Caco-2 (cell line): ENCODE measurements at regions not wholly inside any gene's neighbourhood (a gene's known extent, or its start where the extent isn't known, plus 50 kb on each side); places are given as distances from the start of the nearest gene placed in this dataset.

Source experiments
- BruUV-seq: library from RNA; stranded (reverse); fragments of 400-500 nt; replicated peaks from 2 replicates; lab custom pipeline; 2021; lab: Mats Ljungman, UMichigan
- CTCF ChIA-PET: fragments of 300-600 bp; sonication (Branson Sonifier 250); formaldehyde crosslinking; loops from one replicate; lab custom pipeline; 2022; ENCODE audit warnings: antibody characterized with exemption; lab: Charles Lee
- POLR2A ChIA-PET: fragments of 300-600 bp; sonication (Branson Sonifier 250); formaldehyde crosslinking; loops from one replicate; lab custom pipeline; 2022; ENCODE audit warnings: antibody characterized with exemption; lab: Charles Lee
- DNase-seq, 2 experiments: peaks; one replicate each; pipeline versions ENCODE4 v3.0.0 to v3.0.0-alpha.2; 2020 to 2022
- H3K27me3 ChIP-seq: replicated peaks from 2 replicates; pipeline ENCODE4 v1.6.0; 2011; ENCODE audit warnings: low read length; ENCODE audit not compliant: control insufficient read depth, insufficient read depth
- H3K36me3 ChIP-seq: 2 replicates; pipeline ENCODE4 v1.5.1; 2011; ENCODE audit warnings: low read length; ENCODE audit not compliant: control insufficient read depth, insufficient read depth
- H3K4me1 ChIP-seq: fragments of 250-450 bp; sonication (Bioruptor Pico); 2 replicates; pipeline ENCODE4 v1.5.1; 2020; ENCODE audit warnings: mild to moderate bottlenecking
- H3K4me3 ChIP-seq: 2 replicates; pipeline ENCODE4 v1.5.1; 2011; ENCODE audit warnings: low read depth, mild to moderate bottlenecking, control low read depth, low read length
- H3K9me3 ChIP-seq: fragments of 250-450 bp; sonication (Bioruptor Pico); 2 replicates; pipeline ENCODE4 v1.5.1; 2020; ENCODE audit warnings: mild to moderate bottlenecking, moderate library complexity
- H3K27ac Mint-ChIP-seq: one replicate; pipeline ENCODE4 v1.8.0; 2022; ENCODE audit warnings: mixed read lengths; ENCODE audit not compliant: unreplicated experiment
- H3K27me3 Mint-ChIP-seq: one replicate; pipeline ENCODE4 v1.8.0; 2022; ENCODE audit warnings: mixed read lengths; ENCODE audit not compliant: insufficient read depth, unreplicated experiment
- H3K36me3 Mint-ChIP-seq: one replicate; pipeline ENCODE4 v1.8.0; 2022; ENCODE audit warnings: mild to moderate bottlenecking, mixed read lengths; ENCODE audit not compliant: insufficient read depth, unreplicated experiment
- H3K4me1 Mint-ChIP-seq: one replicate; pipeline ENCODE4 v1.8.0; 2022; ENCODE audit warnings: low read depth, mixed read lengths; ENCODE audit not compliant: unreplicated experiment
- H3K4me3 Mint-ChIP-seq: one replicate; pipeline ENCODE4 v1.8.0; 2022; ENCODE audit warnings: mild to moderate bottlenecking, moderate library complexity, mixed read lengths; ENCODE audit not compliant: unreplicated experiment
- H3K9me3 Mint-ChIP-seq: one replicate; pipeline ENCODE4 v1.8.0; 2022; ENCODE audit warnings: mixed read lengths; ENCODE audit not compliant: unreplicated experiment
- CTCF ChIP-seq, 2 experiments: fragments of 200-600 bp in 1 of 2; IDR thresholded peaks; 1 replicate in 1 of 2; 2 replicates in 1 of 2; pipeline versions ENCODE4 v1.5.1 to v1.8.0; 2011 to 2022; ENCODE audit warnings: antibody characterized with exemption in 1 of 2, control low read depth in 1 of 2, inconsistent platforms in 1 of 2, low read depth in 1 of 2, low read length in 1 of 2, mild to moderate bottlenecking in 1 of 2, moderate library complexity in 1 of 2; ENCODE audit not compliant: insufficient read depth in 1 of 2, severe bottlenecking in 1 of 2, unreplicated experiment in 1 of 2
- intact Hi-C: fragments of 100-400 bp; cut with micrococcal nuclease; formaldehyde crosslinking; loops from one replicate; pipeline ENCODE4 v1.10.0; 2022; ENCODE audit not compliant: unreplicated experiment

GRCh38 chr5:116799401-116799800, 224.8 kb upstream of the SEMA6A start:
- Histone ChIP-seq H3K27me3 (no peaks in the 10 kb centered on the region), H3K4me1 (peaks cover 3% of the 10 kb centered on the region; the same call in 1 of the 2 replicates), H3K4me3 (no peak overlapping the region), H3K9me3 (no peaks in the 10 kb centered on the region), H3K36me3 (no peaks in the 10 kb centered on the region)
- Mint-ChIP-seq H3K27me3 (no peaks in the 10 kb centered on the region), H3K36me3 (no peaks in the 10 kb centered on the region), H3K4me3 (no peak overlapping the region), H3K9me3 (peaks cover 20% of the 10 kb centered on the region), H3K27ac (no peak overlapping the region), H3K4me1 (peaks cover 7% of the 10 kb centered on the region)
- no peak for TF ChIP-seq CTCF (IDR thresholded peaks at IDR 0.05; ENCODE audit: insufficient read depth in 1 of 2, low read depth in 1 of 2, low read length in 1 of 2, severe bottlenecking in 1 of 2, unreplicated experiment in 1 of 2)
- CTCF ChIA-PET = no interaction called here
- intact Hi-C loops = loop anchor here (2.0 kb wide), 1 partner anchor 43 kb away; no protein-coding TSS in a partner anchor
- DNase-seq = peak in 1 of 2 experiments; percentile 15
- no TSS peak for BruUV-seq
- POLR2A ChIA-PET = no interaction called here

- no peaks in the 10 kb centered on the region for H3K9me3 ChIP-seq
- peaks cover 3% of the 10 kb centered on the region; the same call in 1 of the 2 replicates for H3K4me1 ChIP-seq
- H3K36me3 ChIP-seq = no peaks in the 10 kb centered on the region
- no peaks in the 10 kb centered on the region for H3K27me3 ChIP-seq
- H3K4me3 ChIP-seq = no peak overlapping the region
- no TSS peak for BruUV-seq
- no peak overlapping the region for H3K27ac Mint-ChIP-seq
- CTCF ChIA-PET = no interaction called here
- no peaks in the 10 kb centered on the region for H3K27me3 Mint-ChIP-seq
- peaks cover 7% of the 10 kb centered on the region for H3K4me1 Mint-ChIP-seq
- POLR2A ChIA-PET = no interaction called here
- no peak for DNase-seq
- H3K4me3 Mint-ChIP-seq = no peak overlapping the region
- intact Hi-C loops = no loop called here
- TF ChIP-seq CTCF (IDR thresholded peaks at IDR 0.05; ENCODE audit: insufficient read depth in 1 of 2, low read depth in 1 of 2, low read length in 1 of 2, severe bottlenecking in 1 of 2, unreplicated experiment in 1 of 2) = no peak
- peaks cover 10% of the 10 kb centered on the region for H3K9me3 Mint-ChIP-seq
- H3K36me3 Mint-ChIP-seq = no peaks in the 10 kb centered on the region
Observed at GRCh38 chr5:116795189-116795588, 220.6 kb upstream of the SEMA6A start.

GRCh38 chr5:116789522-116789921, 214.9 kb upstream of the SEMA6A start:
- Histone ChIP-seq H3K9me3 (no peaks in the 10 kb centered on the region), H3K4me1 (no peaks in the 10 kb centered on the region), H3K36me3 (no peaks in the 10 kb centered on the region), H3K27me3 (no peaks in the 10 kb centered on the region), H3K4me3 (no peak overlapping the region)
- no peaks in the 10 kb centered on the region for H3K27me3 Mint-ChIP-seq
- H3K4me3 Mint-ChIP-seq = no peak overlapping the region
- CTCF ChIA-PET = no interaction called here
- TF ChIP-seq CTCF (IDR thresholded peaks at IDR 0.05; ENCODE audit: insufficient read depth in 1 of 2, low read depth in 1 of 2, low read length in 1 of 2, severe bottlenecking in 1 of 2, unreplicated experiment in 1 of 2) = no peak
- intact Hi-C loops = no loop called here
- no peaks in the 10 kb centered on the region for H3K9me3 Mint-ChIP-seq
- no peak overlapping the region for H3K27ac Mint-ChIP-seq
- no peak for DNase-seq
- H3K36me3 Mint-ChIP-seq = no peaks in the 10 kb centered on the region
- no peaks in the 10 kb centered on the region for H3K4me1 Mint-ChIP-seq
- BruUV-seq = no TSS peak
- POLR2A ChIA-PET = no interaction called here
